ENCODE measurements at regions not wholly inside any gene's neighbourhood (a gene's known extent, or its start where the extent isn't known, plus 50 kb on each side); places are given as distances from the start of the nearest gene placed in this dataset.

- ChIA-PET CTCF (interaction anchor here (0.7 to 1.4 kb wide), 2 partner anchors 10 to 19 kb away, joined by 3 read pairs; no protein-coding TSS in a partner anchor), POLR2A (no interaction called here)
- Histone ChIP-seq H3K4me2 (no peak overlapping the region), H3K27ac (no peak overlapping the region), H3K9me3 (no peaks in the 10 kb centered on the region), H3K4me3 (no peak overlapping the region), H3K4me1 (peaks cover 9% of the 10 kb centered on the region; the same call in 2 of the 3 replicates)
- TF ChIP-seq POLR2AphosphoS2 (conservative IDR thresholded peaks at IDR 0.05; ENCODE audit: low read length) (no peak), TP53 (CRISPR knock-in tag; IDR thresholded peaks at IDR 0.05) (no peak)
- FAIRE-seq (no peak), ATAC-seq (no peak), DNase-seq (ENCODE audit: low read depth in 1 of 2, low spot score in 1 of 2) (no peak)
- 84% methylated on average over 2 of the region's 2 CpGs for WGBS (ENCODE audit: missing lambda C conversion rate)
Measured at GRCh38 chr5:125061726-125062125, 315.3 kb upstream of the ZNF608 start.

DNA sequence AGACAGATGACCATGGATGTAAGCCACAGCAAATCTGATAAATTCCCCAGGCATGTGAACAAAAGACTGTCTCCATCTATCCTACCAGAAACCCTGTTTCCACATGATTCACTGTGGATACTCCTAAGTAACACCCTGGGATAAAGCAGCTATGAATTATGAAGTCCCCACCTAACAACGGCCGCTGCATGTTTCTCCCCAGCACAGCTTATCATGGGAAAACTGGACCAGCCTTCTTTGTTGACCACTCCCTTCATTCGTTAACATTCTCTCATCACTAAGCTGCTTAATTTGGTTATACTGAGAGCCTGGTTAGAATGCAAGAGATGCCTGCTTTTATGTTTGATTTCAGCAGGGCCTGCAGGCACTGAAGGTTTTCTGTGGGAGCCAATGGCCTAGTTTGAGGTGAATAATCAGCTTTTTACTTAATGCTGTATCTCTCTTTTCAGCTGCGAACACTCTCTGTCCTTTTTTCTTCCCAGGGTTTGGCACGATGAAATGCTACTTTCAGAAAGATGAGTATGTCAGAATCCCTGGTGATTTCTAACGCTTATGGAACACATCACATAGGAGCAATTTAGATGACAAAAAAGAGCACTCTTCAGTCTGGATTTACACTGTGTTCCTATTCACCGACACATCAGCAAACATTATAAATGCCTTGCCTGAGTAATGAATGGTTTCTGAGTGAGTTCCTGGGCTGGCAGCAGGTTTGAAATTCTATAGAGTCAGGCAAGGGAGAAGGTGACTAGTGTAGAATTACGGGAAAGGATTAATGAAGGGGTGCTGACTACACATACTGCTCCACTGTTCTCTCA is 318.4 kb upstream of the ZNF608 start:
- no peak for ATAC-seq

More for the DNA sequence above, 318.4 kb upstream of the ZNF608 start:
- no peak overlapping the region for H3K27ac ChIP-seq
- FAIRE-seq (no peak), DNase-seq (ENCODE audit: low read depth in 1 of 2, low spot score in 1 of 2) (no peak)
- POLR2A ChIA-PET: no interaction called here
- no peak overlapping the region for H3K4me3 ChIP-seq
- no peak overlapping the region for H3K4me2 ChIP-seq
- CTCF ChIA-PET: no interaction called here
- 69% methylated on average over 8 of the region's 8 CpGs for WGBS (ENCODE audit: missing lambda C conversion rate)
- no peaks in the 10 kb centered on the region for H3K4me1 ChIP-seq
- H3K9me3 ChIP-seq: peaks cover 3% of the 10 kb centered on the region; the same call in 2 of the 3 replicates
- TF ChIP-seq HES2 (IDR thresholded peaks at IDR 0.05): no peak
- TF ChIP-seq NR3C1 (IDR thresholded peaks at IDR 0.05): no peak
- no peak for TF ChIP-seq CTCF (IDR thresholded peaks at IDR 0.05)
- no peak for TF ChIP-seq HOXA7 (CRISPR knock-in tag; IDR thresholded peaks at IDR 0.05)
- no peak for TF ChIP-seq PHF8 (IDR thresholded peaks at IDR 0.05; ENCODE audit: borderline replicate concordance, low read depth)
- TF ChIP-seq TFCP2L1 (CRISPR knock-in tag; IDR thresholded peaks at IDR 0.05): no peak
- no peak for TF ChIP-seq EHF (CRISPR knock-in tag; IDR thresholded peaks at IDR 0.05)
- no peak for TF ChIP-seq JUNB (IDR thresholded peaks at IDR 0.05)
- TF ChIP-seq MAZ (IDR thresholded peaks at IDR 0.05; ENCODE audit: borderline replicate concordance, low read depth, low read length): no peak
- TF ChIP-seq, protein P1, sequence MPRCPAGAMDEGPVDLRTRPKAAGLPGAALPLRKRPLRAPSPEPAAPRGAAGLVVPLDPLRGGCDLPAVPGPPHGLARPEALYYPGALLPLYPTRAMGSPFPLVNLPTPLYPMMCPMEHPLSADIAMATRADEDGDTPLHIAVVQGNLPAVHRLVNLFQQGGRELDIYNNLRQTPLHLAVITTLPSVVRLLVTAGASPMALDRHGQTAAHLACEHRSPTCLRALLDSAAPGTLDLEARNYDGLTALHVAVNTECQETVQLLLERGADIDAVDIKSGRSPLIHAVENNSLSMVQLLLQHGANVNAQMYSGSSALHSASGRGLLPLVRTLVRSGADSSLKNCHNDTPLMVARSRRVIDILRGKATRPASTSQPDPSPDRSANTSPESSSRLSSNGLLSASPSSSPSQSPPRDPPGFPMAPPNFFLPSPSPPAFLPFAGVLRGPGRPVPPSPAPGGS (IDR thresholded peaks at IDR 0.05): no peak
- TF ChIP-seq CHD2 (IDR thresholded peaks at IDR 0.05; ENCODE audit: low read length, partially characterized antibody): no peak
- TF ChIP-seq RAD21 (conservative IDR thresholded peaks at IDR 0.05 in 1 of 2, IDR thresholded peaks at IDR 0.05 in 1 of 2): no peak
- TF ChIP-seq ZSCAN20 (CRISPR knock-in tag; IDR thresholded peaks at IDR 0.05): no peak
- no peak for TF ChIP-seq NPAS2 (CRISPR knock-in tag; IDR thresholded peaks at IDR 0.05; ENCODE audit: borderline replicate concordance)
- no peak for TF ChIP-seq HEYL (CRISPR knock-in tag; IDR thresholded peaks at IDR 0.05)
- TF ChIP-seq REST (IDR thresholded peaks at IDR 0.05): no peak
- no peak for TF ChIP-seq BHLHE40 (IDR thresholded peaks at IDR 0.05; ENCODE audit: low read depth, low read length)
- TF ChIP-seq NFE2L2 (conservative IDR thresholded peaks at IDR 0.05; ENCODE audit: low read length): no peak
- no peak for TF ChIP-seq HDAC2 (IDR thresholded peaks at IDR 0.05)
